ENCODE measurements at regions not wholly inside any gene's neighbourhood (a gene's known extent, or its start where the extent isn't known, plus 50 kb on each side); places are given as distances from the start of the nearest gene placed in this dataset.
"Not testable (repeated sequence)": the region's sequence is repeated elsewhere in the genome, so short reads cannot be mapped to it uniquely, and the experiment has no call there.

- H3K4me1 ChIP-seq, result no peaks in the 10 kb centered on the region
- H3K27ac ChIP-seq, result no peak overlapping the region
- no peaks in the 10 kb centered on the region for H3K9me3 ChIP-seq
- no peaks in the 10 kb centered on the region for H3K36me3 ChIP-seq
- no peak overlapping the region for H3K4me3 ChIP-seq
- TF ChIP-seq CTCF (IDR thresholded peaks at IDR 0.05) (no peak), POLR2A (IDR thresholded peaks at IDR 0.05) (no peak)
- no peak for DNase-seq
- intact Hi-C loops (cut with DNase I; ENCODE audit: low total_unique reads), result loop anchor here (5.0 kb wide), 1 partner anchor 120 kb away; no protein-coding TSS in a partner anchor
- no peaks in the 10 kb centered on the region for H3K27me3 ChIP-seq
Observed at GRCh38 chr9:118692613-118693012, 676.6 kb downstream of the BRINP1 start.

- no peak overlapping the region for H3K4me3 ChIP-seq
- no peaks in the 10 kb centered on the region for H3K27me3 ChIP-seq
- no peaks in the 10 kb centered on the region for H3K9me3 ChIP-seq
- H3K27ac ChIP-seq, result no peak overlapping the region
- H3K4me1 ChIP-seq, result no peaks in the 10 kb centered on the region
- TF ChIP-seq CTCF (IDR thresholded peaks at IDR 0.05) (no peak), POLR2A (IDR thresholded peaks at IDR 0.05) (no peak)
- DNase-seq, result no peak
- intact Hi-C loops (cut with DNase I; ENCODE audit: low total_unique reads), result loop anchor here (5.0 kb wide), 1 partner anchor 119 kb away; no protein-coding TSS in a partner anchor
- H3K36me3 ChIP-seq, result no peaks in the 10 kb centered on the region
Observed at GRCh38 chr9:118693645-118694044, 675.6 kb downstream of the BRINP1 start.

GRCh38 chr9:118695249-118695648 is 674.0 kb downstream of the BRINP1 start:
- H3K4me1 ChIP-seq; H3K4me3 ChIP-seq; H3K27ac ChIP-seq; H3K9me3 ChIP-seq; H3K27me3 ChIP-seq; H3K36me3 ChIP-seq; intact Hi-C loops (cut with DNase I; ENCODE audit: low total_unique reads); DNase-seq: not testable (repeated sequence)

GRCh38 chr9:118701985-118702384 is 667.2 kb downstream of the BRINP1 start:
- TF ChIP-seq POLR2A (IDR thresholded peaks at IDR 0.05) (no peak), CTCF (IDR thresholded peaks at IDR 0.05) (no peak)

GRCh38 chr9:118711843-118712242 is 657.4 kb downstream of the BRINP1 start:
- no peak for DNase-seq
- Histone ChIP-seq H3K9me3 (no peaks in the 10 kb centered on the region), H3K4me3 (no peak overlapping the region), H3K27me3 (no peaks in the 10 kb centered on the region), H3K27ac (no peak overlapping the region), H3K36me3 (no peaks in the 10 kb centered on the region), H3K4me1 (no peaks in the 10 kb centered on the region)
- TF ChIP-seq CTCF (IDR thresholded peaks at IDR 0.05), result no peak
- TF ChIP-seq POLR2A (IDR thresholded peaks at IDR 0.05), result no peak
- intact Hi-C loops (cut with DNase I; ENCODE audit: low total_unique reads), result no loop called here

More at GRCh38 chr9:118701985-118702384, 667.2 kb downstream of the BRINP1 start:
- intact Hi-C loops (cut with DNase I; ENCODE audit: low total_unique reads), result no loop called here
- no peaks in the 10 kb centered on the region for H3K36me3 ChIP-seq
- H3K4me1 ChIP-seq, result no peaks in the 10 kb centered on the region
- DNase-seq, result no peak
- no peaks in the 10 kb centered on the region for H3K9me3 ChIP-seq
- H3K27ac ChIP-seq, result no peak overlapping the region
- H3K27me3 ChIP-seq, result no peaks in the 10 kb centered on the region
- H3K4me3 ChIP-seq, result no peak overlapping the region

GRCh38 chr9:118721276-118721675 is 648.0 kb downstream of the BRINP1 start:
- no peak for DNase-seq
- H3K36me3 ChIP-seq, result no peaks in the 10 kb centered on the region
- H3K9me3 ChIP-seq, result no peaks in the 10 kb centered on the region
- H3K27ac ChIP-seq, result no peak overlapping the region
- no peak overlapping the region for H3K4me3 ChIP-seq
- intact Hi-C loops (cut with DNase I; ENCODE audit: low total_unique reads), result no loop called here
- H3K27me3 ChIP-seq, result no peaks in the 10 kb centered on the region
- H3K4me1 ChIP-seq, result no peaks in the 10 kb centered on the region
- TF ChIP-seq POLR2A (IDR thresholded peaks at IDR 0.05) (no peak), CTCF (IDR thresholded peaks at IDR 0.05) (no peak)
